ENCODE measurements at regions not wholly inside any gene's neighbourhood (a gene's known extent, or its start where the extent isn't known, plus 50 kb on each side); places are given as distances from the start of the nearest gene placed in this dataset.

DNA sequence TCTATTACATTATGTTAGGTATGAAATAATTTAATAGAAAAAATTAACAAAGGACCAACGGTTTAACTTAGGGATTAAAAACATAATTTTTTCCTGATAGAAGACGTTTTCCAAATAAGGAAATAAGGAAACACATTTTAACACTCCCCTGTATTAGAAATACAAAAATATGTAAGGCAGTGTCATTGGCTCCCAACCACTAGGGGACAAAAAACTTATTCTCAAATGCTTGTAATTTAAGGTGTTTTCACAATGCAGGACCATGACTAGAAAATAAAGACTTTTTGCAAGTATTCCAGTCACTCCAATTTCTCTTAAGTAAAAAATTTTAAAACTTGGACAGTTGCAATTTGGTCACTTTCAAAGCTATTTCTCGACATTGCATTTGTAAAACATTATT, 98.8 kb upstream of the ODAD2 start:
- TF ChIP-seq, protein P1, sequence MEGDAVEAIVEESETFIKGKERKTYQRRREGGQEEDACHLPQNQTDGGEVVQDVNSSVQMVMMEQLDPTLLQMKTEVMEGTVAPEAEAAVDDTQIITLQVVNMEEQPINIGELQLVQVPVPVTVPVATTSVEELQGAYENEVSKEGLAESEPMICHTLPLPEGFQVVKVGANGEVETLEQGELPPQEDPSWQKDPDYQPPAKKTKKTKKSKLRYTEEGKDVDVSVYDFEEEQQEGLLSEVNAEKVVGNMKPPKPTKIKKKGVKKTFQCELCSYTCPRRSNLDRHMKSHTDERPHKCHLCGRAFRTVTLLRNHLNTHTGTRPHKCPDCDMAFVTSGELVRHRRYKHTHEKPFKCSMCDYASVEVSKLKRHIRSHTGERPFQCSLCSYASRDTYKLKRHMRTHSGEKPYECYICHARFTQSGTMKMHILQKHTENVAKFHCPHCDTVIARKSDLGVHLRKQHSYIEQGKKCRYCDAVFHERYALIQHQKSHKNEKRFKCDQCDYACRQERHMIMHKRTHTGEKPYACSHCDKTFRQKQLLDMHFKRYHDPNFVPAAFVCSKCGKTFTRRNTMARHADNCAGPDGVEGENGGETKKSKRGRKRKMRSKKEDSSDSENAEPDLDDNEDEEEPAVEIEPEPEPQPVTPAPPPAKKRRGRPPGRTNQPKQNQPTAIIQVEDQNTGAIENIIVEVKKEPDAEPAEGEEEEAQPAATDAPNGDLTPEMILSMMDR (IDR thresholded peaks at IDR 0.05) = no peak
- no peak for TF ChIP-seq POLR2A (IDR thresholded peaks at IDR 0.05)

All from uterus (tissue), 2 donors.